ENCODE measurements at regions not wholly inside any gene's neighbourhood (a gene's known extent, or its start where the extent isn't known, plus 50 kb on each side); places are given as distances from the start of the nearest gene placed in this dataset.
A peak's percentile ranks its signal among the peaks of the same experiment; 100 is the strongest.

DNA sequence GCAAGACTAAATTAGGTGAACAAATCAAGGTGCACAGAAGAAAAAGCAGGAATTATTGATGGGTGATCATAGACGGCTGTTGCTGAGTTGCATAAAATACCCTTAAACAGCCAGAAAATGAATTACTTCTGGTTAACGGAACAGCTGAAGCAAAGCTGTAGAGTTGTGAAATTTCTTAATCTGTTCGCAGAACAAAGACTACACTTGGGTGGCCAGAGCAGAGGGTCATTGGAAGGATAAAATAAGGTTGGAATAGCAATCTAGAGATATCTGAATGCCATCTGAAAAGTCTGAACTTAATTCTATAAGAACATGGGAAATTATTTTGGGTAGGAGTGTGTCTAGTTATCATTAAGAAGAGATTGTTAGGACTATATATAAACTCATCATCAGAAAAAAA is 339.1 kb upstream of the RSPO3 start:
- DNase-seq (ENCODE audit: low spot score): no peak
- ChIA-PET CTCF (no interaction called here), POLR2A (no interaction called here)
- no peaks in the 10 kb centered on the region for H3K9me3 Mint-ChIP-seq
- TF ChIP-seq KAT7 (CRISPR knock-in tag; IDR thresholded peaks at IDR 0.05; ENCODE audit: borderline replicate concordance): no peak
- no peak for TF ChIP-seq CBFB (CRISPR knock-in tag; IDR thresholded peaks at IDR 0.05; ENCODE audit: low read depth)
- no peak for TF ChIP-seq SMAD4 (CRISPR knock-in tag; IDR thresholded peaks at IDR 0.05)
- no peak for TF ChIP-seq ZNF121 (CRISPR knock-in tag; IDR thresholded peaks at IDR 0.05)
- no peak overlapping the region for H3K27ac Mint-ChIP-seq
- no peaks in the 10 kb centered on the region for H3K27me3 Mint-ChIP-seq (ENCODE audit: low read depth)
- H3K36me3 Mint-ChIP-seq: no peaks in the 10 kb centered on the region
- no peaks in the 10 kb centered on the region; the same call in 1 of the 2 replicates for H3K4me1 Mint-ChIP-seq
- H3K4me3 Mint-ChIP-seq: no peak overlapping the region
- no peak for ATAC-seq

DNA sequence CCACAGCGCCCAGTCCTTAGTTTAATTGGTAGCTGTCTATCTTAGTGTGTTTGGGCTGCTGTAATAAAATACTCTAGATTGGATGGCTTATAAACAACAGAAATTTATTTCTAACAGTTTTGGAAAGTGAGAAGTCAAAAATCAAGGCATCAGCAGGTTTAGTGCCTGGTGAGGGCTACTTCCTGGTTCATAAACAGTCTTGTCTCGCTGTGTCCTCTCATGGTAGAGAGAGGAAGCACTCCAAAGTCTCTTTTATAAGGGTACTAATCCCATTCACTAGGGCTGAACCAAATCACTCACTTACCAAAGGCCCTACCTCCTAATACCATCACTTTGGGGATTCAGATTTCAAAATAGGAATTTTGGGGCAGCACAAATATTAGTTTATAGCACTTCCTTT is 336.9 kb upstream of the RSPO3 start:
- no peaks in the 10 kb centered on the region for H3K27me3 Mint-ChIP-seq (ENCODE audit: low read depth)
- no peaks in the 10 kb centered on the region for H3K4me1 Mint-ChIP-seq
- no peaks in the 10 kb centered on the region for H3K36me3 Mint-ChIP-seq
- ChIA-PET CTCF (no interaction called here), POLR2A (no interaction called here)
- no peaks in the 10 kb centered on the region for H3K9me3 Mint-ChIP-seq
- ATAC-seq (peak; percentile 48), DNase-seq (ENCODE audit: low spot score) (no peak)
- TF ChIP-seq TEAD4 (CRISPR knock-in tag; IDR thresholded peaks at IDR 0.05) (no peak), FOXJ3 (CRISPR knock-in tag; IDR thresholded peaks at IDR 0.05; ENCODE audit: borderline replicate concordance) (no peak), CREB1 (CRISPR knock-in tag; IDR thresholded peaks at IDR 0.05) (no peak), NR1H2 (CRISPR knock-in tag; IDR thresholded peaks at IDR 0.05) (no peak), ELF4 (CRISPR knock-in tag; IDR thresholded peaks at IDR 0.05; ENCODE audit: low read depth) (no peak), RELA (CRISPR knock-in tag; IDR thresholded peaks at IDR 0.05; ENCODE audit: borderline replicate concordance) (no peak), MXD4 (CRISPR knock-in tag; IDR thresholded peaks at IDR 0.05; ENCODE audit: borderline replicate concordance) (no peak), GTF2I (CRISPR knock-in tag; conservative IDR thresholded peaks at IDR 0.05) (no peak), SP1 (CRISPR knock-in tag; conservative IDR thresholded peaks at IDR 0.05) (no peak), JUN (CRISPR knock-in tag; IDR thresholded peaks at IDR 0.05) (no peak), KAT7 (CRISPR knock-in tag; IDR thresholded peaks at IDR 0.05; ENCODE audit: borderline replicate concordance) (no peak), ATF1 (CRISPR knock-in tag; IDR thresholded peaks at IDR 0.05) (no peak), FOXK1 (CRISPR knock-in tag; IDR thresholded peaks at IDR 0.05) (no peak), ZNF671 (CRISPR knock-in tag; IDR thresholded peaks at IDR 0.05) (no peak)
- TF ChIP-seq, protein P1, sequence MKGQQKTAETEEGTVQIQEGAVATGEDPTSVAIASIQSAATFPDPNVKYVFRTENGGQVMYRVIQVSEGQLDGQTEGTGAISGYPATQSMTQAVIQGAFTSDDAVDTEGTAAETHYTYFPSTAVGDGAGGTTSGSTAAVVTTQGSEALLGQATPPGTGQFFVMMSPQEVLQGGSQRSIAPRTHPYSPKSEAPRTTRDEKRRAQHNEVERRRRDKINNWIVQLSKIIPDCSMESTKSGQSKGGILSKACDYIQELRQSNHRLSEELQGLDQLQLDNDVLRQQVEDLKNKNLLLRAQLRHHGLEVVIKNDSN (CRISPR knock-in tag; IDR thresholded peaks at IDR 0.05): no peak
- TF ChIP-seq, protein P2, sequence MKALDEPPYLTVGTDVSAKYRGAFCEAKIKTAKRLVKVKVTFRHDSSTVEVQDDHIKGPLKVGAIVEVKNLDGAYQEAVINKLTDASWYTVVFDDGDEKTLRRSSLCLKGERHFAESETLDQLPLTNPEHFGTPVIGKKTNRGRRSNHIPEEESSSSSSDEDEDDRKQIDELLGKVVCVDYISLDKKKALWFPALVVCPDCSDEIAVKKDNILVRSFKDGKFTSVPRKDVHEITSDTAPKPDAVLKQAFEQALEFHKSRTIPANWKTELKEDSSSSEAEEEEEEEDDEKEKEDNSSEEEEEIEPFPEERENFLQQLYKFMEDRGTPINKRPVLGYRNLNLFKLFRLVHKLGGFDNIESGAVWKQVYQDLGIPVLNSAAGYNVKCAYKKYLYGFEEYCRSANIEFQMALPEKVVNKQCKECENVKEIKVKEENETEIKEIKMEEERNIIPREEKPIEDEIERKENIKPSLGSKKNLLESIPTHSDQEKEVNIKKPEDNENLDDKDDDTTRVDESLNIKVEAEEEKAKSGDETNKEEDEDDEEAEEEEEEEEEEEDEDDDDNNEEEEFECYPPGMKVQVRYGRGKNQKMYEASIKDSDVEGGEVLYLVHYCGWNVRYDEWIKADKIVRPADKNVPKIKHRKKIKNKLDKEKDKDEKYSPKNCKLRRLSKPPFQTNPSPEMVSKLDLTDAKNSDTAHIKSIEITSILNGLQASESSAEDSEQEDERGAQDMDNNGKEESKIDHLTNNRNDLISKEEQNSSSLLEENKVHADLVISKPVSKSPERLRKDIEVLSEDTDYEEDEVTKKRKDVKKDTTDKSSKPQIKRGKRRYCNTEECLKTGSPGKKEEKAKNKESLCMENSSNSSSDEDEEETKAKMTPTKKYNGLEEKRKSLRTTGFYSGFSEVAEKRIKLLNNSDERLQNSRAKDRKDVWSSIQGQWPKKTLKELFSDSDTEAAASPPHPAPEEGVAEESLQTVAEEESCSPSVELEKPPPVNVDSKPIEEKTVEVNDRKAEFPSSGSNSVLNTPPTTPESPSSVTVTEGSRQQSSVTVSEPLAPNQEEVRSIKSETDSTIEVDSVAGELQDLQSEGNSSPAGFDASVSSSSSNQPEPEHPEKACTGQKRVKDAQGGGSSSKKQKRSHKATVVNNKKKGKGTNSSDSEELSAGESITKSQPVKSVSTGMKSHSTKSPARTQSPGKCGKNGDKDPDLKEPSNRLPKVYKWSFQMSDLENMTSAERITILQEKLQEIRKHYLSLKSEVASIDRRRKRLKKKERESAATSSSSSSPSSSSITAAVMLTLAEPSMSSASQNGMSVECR (CRISPR knock-in tag; IDR thresholded peaks at IDR 0.05; ENCODE audit: borderline replicate concordance): no peak
- TF ChIP-seq, protein P3, sequence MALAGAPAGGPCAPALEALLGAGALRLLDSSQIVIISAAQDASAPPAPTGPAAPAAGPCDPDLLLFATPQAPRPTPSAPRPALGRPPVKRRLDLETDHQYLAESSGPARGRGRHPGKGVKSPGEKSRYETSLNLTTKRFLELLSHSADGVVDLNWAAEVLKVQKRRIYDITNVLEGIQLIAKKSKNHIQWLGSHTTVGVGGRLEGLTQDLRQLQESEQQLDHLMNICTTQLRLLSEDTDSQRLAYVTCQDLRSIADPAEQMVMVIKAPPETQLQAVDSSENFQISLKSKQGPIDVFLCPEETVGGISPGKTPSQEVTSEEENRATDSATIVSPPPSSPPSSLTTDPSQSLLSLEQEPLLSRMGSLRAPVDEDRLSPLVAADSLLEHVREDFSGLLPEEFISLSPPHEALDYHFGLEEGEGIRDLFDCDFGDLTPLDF (CRISPR knock-in tag; IDR thresholded peaks at IDR 0.05): no peak
- TF ChIP-seq, protein P4, sequence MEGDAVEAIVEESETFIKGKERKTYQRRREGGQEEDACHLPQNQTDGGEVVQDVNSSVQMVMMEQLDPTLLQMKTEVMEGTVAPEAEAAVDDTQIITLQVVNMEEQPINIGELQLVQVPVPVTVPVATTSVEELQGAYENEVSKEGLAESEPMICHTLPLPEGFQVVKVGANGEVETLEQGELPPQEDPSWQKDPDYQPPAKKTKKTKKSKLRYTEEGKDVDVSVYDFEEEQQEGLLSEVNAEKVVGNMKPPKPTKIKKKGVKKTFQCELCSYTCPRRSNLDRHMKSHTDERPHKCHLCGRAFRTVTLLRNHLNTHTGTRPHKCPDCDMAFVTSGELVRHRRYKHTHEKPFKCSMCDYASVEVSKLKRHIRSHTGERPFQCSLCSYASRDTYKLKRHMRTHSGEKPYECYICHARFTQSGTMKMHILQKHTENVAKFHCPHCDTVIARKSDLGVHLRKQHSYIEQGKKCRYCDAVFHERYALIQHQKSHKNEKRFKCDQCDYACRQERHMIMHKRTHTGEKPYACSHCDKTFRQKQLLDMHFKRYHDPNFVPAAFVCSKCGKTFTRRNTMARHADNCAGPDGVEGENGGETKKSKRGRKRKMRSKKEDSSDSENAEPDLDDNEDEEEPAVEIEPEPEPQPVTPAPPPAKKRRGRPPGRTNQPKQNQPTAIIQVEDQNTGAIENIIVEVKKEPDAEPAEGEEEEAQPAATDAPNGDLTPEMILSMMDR (IDR thresholded peaks at IDR 0.05): no peak
- H3K4me3 Mint-ChIP-seq: no peak overlapping the region
- no peak overlapping the region for H3K27ac Mint-ChIP-seq

All from WTC11 (cell line).